HL-60 (cell line): ENCODE measurements at regions not wholly inside any gene's neighbourhood (a gene's known extent, or its start where the extent isn't known, plus 50 kb on each side); places are given as distances from the start of the nearest gene placed in this dataset.

Experiments used
- DNase-seq, 2 experiments: peaks; one replicate each; pipeline ENCODE4 v3.0.0-alpha.2; 2010 to 2020; ENCODE audit warnings: low read depth in 1 of 2, low spot score in 1 of 2
- H3K27ac ChIP-seq: fragments of 250-450 bp; sonication (Bioruptor Pico); replicated peaks from 2 replicates; pipeline ENCODE4 v1.5.1; 2020; ENCODE audit warnings: mild to moderate bottlenecking, moderate library complexity
- H3K27me3 ChIP-seq: fragments of 250-450 bp; sonication (Bioruptor Pico); 2 replicates; pipeline ENCODE4 v1.5.1; 2021; ENCODE audit warnings: mild to moderate bottlenecking, moderate library complexity; ENCODE audit not compliant: insufficient read depth, poor library complexity, severe bottlenecking
- H3K4me3 ChIP-seq: replicated peaks from 2 replicates; pipeline ENCODE4 v1.5.1; 2011; ENCODE audit warnings: mild to moderate bottlenecking, control low read depth, low read length; ENCODE audit not compliant: insufficient read depth
- CTCF ChIP-seq: IDR thresholded peaks from one replicate; pipeline ENCODE4 v1.5.1; 2011; ENCODE audit warnings: low read length, control low read depth, inconsistent platforms; ENCODE audit not compliant: insufficient read depth
- GABPA ChIP-seq: IDR thresholded peaks from 2 replicates; pipeline ENCODE4 v1.6.1; 2012; ENCODE audit warnings: low read depth
- POLR2AphosphoS5 ChIP-seq: IDR thresholded peaks from 2 replicates; pipeline ENCODE4 v1.6.1; 2012; ENCODE audit warnings: low read depth
- REST ChIP-seq: IDR thresholded peaks from 2 replicates; pipeline ENCODE4 v1.6.1; 2012; ENCODE audit warnings: low read depth; ENCODE audit not compliant: insufficient replicate concordance
- SPI1 ChIP-seq: IDR thresholded peaks from 2 replicates; pipeline ENCODE4 v1.6.1; 2012; ENCODE audit warnings: low read depth, mild to moderate bottlenecking, borderline replicate concordance

DNA sequence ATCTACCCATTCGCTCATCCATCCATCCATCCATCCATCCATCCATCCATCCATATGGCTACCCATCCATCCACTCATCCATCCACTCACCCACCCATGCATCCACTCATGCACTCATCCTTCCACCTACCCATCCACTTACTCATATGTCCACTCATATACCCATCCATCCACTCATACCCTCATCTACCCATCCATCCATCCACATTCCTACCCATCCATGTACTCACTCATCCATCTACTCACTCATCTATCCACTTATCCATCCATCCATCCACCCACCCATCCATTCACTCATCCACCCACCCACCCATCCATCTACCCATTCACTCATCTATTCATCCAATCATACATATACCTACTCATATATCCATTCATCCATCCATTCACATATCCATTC lies 112.0 kb downstream of the RBFOX3 start:
- no peak for DNase-seq

GRCh38 chr17:79497777-79498348 lies 113.0 kb downstream of the RBFOX3 start:
- DNase-seq, result no peak
- Histone ChIP-seq H3K4me3 (no peak overlapping the region), H3K27me3 (peaks cover 4% of the 10 kb centered on the region), H3K27ac (no peak overlapping the region)
- TF ChIP-seq REST, result no peak
- TF ChIP-seq POLR2AphosphoS5, result no peak
- TF ChIP-seq GABPA, result no peak
- no peak for TF ChIP-seq CTCF
- no peak for TF ChIP-seq SPI1

More for the DNA sequence above, 112.0 kb downstream of the RBFOX3 start:
- H3K27me3 ChIP-seq, result peaks cover 4% of the 10 kb centered on the region
- no peak for TF ChIP-seq GABPA
- TF ChIP-seq SPI1, result no peak
- no peak for TF ChIP-seq POLR2AphosphoS5
- no peak for TF ChIP-seq REST
- no peak for TF ChIP-seq CTCF
- no peak overlapping the region for H3K4me3 ChIP-seq
- H3K27ac ChIP-seq, result no peak overlapping the region

DNA sequence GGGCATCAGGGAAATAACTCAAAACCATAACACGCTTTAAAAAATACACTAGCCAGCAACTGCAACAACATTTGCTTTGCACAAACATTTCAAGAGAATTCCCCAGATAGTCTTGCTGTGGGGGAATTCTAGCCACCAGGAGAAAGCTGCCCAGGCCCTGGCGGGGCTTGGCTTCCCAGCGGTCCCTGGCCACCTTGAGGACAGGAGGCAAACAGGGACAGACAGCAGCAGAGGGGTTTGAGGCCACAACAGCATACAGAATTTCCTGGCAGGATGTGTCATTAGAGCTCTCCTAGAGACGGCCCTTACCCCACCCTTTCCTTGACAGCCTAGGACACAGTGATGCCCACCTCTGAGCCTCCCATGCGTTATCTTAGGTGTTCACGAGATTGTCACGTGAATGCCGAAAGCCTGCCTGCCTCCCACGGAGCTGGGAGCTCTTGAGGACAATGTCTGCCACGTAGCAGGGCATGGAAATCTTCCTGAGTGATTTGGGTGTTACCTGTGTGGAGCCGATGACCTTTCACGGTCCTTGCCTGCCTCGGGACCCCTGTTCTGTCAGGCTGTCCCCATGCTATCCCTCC lies 114.3 kb downstream of the RBFOX3 start:
- no peaks in the 10 kb centered on the region for H3K27me3 ChIP-seq
- TF ChIP-seq REST, result no peak
- no peak for TF ChIP-seq POLR2AphosphoS5
- no peak for TF ChIP-seq GABPA
- no peak for TF ChIP-seq CTCF
- no peak for TF ChIP-seq SPI1
- DNase-seq, result no peak
- no peak overlapping the region for H3K4me3 ChIP-seq
- H3K27ac ChIP-seq, result no peak overlapping the region
